HG03196 (cell line): ENCODE measurements at regions not wholly inside any gene's neighbourhood (a gene's known extent, or its start where the extent isn't known, plus 50 kb on each side); places are given as distances from the start of the nearest gene placed in this dataset.

Source experiments
- ATAC-seq: cut with Tn5 transposase; IDR thresholded peaks from one replicate; pipeline ENCODE4 v1.9.1; 2021; ENCODE audit not compliant: unreplicated experiment

GRCh38 chr2:21386666-21387065 lies 262.9 kb downstream of the TDRD15 start:
- ATAC-seq, result no peak

DNA sequence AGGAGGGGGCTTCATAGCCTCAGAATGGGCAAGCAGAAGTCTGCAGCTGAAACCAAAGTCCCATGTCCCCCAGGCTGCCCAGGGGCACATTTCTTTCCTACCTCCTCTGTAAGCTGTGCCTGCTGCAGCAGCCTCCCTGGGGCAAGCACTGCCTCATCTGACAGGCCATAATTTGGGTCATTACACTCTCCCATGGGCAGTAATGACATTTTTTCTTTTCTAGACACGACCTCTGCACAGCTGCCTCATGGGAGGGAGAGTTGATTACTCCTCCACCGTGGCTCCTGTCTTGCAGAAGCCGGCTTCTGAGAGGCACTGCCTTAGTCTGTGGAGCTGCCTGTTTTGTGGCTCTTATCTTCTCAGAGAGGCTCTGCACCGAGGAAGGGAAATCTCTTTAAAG lies 268.9 kb downstream of the TDRD15 start:
- ATAC-seq, result no peak

DNA sequence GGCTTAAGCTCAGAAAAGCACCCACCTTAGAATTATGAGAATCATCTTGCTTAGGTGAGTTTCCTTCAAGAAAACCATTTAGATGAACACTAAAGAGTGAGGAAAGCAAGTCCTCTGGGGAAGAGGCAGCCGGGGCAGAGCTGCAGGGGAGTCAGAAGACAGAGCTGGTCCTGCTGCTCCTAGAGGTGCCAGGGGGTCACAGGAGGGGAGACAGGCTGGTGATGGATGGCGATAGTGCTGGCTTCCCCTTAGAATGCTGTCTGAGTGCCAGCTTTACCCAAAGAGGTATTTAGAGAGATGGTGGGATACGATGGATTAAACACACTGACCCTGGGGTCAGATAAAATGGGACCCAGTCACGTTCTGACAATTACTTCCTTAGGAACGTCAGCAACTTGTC lies 269.4 kb downstream of the TDRD15 start:
- no peak for ATAC-seq

DNA sequence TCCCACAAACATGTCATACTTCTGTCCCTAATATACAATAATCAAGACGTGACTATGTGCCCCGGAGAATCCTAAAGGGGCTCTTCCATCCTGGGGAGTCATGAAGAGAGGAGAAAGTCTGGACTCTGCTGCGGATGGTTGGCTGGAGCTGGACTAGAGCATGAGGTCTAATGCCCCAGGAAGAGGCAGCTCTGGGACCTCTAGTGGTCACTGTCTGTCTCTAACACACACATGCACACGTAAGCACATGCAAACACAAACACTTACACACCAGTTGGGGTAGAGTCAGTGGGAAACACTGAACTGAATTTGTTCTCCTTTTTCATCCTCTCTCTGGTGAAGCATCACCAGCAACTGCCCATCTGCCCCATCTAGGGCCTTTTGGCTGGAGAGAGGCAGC lies 271.6 kb downstream of the TDRD15 start:
- no peak for ATAC-seq

DNA sequence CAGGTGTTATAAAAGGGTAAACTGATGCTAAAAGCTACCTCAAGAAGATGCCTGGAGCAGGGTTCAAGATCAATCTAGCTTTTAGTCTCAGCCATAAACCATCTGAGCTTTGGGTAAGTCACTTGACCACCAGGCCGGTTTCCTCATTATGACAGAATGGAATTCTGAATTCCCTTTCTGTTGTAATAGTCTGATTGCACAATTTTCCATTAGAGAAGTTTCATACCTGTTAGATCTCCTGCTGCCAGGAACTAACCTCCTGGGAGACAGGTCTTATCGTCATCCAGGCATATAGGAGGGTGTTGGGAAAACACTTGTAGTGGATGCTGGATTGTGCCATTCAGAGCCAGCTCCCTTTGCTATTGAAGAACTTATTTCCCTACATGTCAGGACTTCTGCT lies 272.5 kb downstream of the TDRD15 start:
- ATAC-seq, result no peak

GRCh38 chr2:21401022-21401698 lies 277.4 kb downstream of the TDRD15 start:
- ATAC-seq, result no peak

DNA sequence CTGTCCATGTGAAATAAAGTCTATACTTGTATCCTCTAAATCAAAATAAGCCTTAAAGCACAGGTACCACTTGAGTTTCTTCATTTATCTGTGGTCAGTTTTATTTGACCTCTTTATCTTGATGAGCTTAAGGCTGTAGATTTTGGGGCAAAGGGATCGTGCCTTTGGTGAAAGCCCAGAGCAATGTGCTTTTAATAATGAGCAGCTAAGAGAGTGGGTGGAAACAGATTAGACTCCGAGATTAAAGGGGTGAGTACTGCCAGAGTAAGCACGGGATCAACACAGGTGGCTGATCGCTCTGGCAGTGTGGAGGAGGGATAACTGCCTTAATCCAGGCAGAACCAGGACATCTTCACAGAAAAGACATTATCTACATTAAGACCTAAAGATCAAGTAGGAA lies 280.4 kb downstream of the TDRD15 start:
- no peak for ATAC-seq

- ATAC-seq, result no peak
These were observed 281.3 kb downstream of the TDRD15 start for GRCh38 chr2:21404827-21405625.

GRCh38 chr2:21406386-21406785 lies 282.6 kb downstream of the TDRD15 start:
- no peak for ATAC-seq

- ATAC-seq, result no peak
These were observed 283.1 kb downstream of the TDRD15 start for GRCh38 chr2:21406911-21407310.

DNA sequence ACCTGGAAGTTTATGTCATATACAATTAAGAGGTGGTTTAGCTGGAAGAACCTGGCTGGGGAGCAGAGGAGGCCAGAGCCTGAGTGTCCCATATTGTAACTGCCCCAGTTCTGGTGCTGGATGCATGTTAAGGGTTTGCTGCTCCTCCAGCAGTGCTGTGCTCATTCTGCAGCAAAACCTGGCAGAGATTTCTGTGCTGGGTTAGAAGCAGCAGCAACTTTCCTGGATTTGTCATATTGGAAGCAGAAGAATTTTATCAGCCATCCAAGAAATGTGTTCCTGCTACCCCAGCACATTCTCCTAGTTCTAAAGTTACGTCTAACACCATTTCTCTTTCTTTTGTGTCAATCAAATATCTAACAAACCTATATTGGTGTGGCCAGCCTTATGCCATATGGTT lies 284.1 kb downstream of the TDRD15 start:
- no peak for ATAC-seq

- no peak for ATAC-seq
These were observed 288.0 kb downstream of the TDRD15 start for GRCh38 chr2:21411741-21412140.

- ATAC-seq, result no peak
These were observed 289.2 kb downstream of the TDRD15 start for GRCh38 chr2:21412944-21413443.

- no peak for ATAC-seq
These were observed 291.5 kb downstream of the TDRD15 start for GRCh38 chr2:21415234-21415633.

DNA sequence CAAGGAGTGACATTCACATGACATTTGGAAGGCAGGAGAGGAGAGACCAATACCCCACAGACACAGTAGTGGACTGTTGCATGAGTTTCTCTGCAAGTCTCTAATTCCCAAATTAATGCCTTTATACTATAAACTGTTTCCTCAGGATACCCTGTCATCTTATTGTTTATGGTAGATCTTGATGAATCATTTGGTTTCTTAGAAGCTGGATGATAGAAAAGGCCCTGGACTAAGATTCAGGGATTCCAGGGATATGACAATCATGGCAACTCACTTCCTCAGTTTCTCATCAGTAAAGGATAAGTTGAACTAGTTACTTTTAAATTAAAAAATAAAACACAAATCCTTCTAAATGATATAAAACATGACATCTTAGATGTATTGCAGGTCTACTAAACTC lies 292.5 kb downstream of the TDRD15 start:
- no peak for ATAC-seq

- ATAC-seq, result no peak
These were observed 294.7 kb downstream of the TDRD15 start for GRCh38 chr2:21418456-21418855.

DNA sequence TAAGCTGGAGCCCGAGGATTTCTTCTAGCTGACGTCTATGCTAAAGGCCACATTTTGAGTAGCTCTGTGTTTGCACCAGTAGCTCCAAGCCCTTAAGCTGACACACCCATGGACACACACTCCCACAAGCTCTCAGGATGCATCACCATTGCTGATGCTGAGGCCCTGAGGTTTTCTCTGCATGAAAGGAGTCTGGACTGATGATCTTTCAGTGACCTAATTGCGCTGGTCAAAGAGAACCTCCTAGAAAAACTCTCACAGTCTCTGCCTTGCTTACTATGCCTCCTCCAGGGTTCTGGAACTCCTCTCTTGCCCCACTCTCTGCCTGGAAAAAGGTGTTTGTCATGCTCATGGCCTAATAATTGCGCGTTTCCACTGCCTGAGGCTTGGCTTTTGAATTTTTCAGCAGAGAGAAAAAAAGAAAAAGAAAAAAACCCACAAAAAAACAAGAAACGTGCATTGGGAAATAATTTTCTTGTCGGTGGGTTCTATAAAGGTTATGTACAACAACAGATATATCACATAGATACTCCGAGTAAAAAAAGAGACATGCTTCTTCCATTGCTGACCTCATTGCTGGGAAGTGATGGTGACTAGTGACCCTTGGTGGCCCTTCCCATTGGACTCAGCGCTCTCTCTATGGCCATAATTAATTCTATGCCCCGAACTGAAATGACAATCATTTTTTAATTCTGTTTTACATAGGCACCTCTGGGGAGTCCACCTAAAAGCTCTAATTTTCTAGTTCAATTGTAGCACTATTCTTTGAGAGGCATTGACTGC lies 297.0 kb downstream of the TDRD15 start:
- no peak for ATAC-seq

- peak; percentile 68 for ATAC-seq
These were observed 298.3 kb downstream of the TDRD15 start for GRCh38 chr2:21422050-21422449.

DNA sequence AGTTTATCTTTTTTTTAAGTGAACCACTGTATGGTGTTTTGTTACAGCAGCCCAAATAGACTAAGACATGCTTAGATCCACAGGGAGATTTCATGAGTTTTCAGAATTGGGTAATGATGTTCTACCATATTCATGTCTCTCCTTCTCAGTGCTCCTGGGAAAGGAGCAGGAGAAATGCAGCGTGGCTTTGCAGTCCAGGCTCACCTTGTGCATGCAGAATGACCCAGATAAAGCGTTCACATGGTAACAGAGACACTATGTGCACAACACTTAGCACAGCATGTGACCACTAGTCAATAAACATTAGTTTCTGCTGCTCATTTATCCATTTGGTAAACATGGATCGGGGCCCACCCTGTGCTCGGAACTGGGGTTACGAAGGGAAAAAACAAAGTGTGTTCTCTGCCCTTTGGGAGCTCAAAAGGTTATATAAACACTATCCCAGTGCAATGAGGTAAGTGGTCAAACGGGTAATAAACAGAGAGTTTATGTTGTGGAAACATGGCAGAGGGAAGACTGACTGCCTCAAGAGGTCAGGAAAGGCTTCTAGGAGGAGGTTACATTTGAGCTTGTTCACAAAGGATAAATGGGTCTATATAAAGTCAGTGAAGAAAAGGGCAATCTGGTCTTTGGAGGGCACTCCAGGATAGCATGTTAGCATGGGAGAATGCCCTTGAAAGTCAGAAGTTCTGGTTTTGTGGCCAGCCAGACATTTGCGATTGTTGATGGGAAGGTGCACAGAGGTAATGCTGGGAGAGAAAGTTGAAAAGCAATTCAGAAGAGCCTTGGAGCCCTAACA lies 299.2 kb downstream of the TDRD15 start:
- ATAC-seq, result no peak

DNA sequence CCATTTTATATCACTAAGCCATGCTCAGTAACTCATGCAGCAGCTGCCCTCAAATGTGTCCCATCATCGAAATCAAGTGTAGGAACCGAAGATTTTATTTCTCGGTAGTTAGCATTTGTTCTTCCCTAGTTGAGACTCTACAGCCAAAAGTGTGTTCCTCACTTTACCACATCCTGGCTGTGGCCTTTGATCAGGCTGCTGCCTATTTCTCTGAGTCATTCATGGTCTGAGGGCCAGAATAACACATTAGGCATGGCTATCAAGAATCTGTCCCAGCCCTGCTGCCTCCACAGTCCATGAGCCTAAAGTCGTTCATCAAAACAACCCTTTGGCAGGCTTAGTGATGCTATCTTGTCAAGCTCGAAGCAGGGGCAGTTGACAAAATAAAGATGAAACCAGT lies 300.1 kb downstream of the TDRD15 start:
- no peak for ATAC-seq

DNA sequence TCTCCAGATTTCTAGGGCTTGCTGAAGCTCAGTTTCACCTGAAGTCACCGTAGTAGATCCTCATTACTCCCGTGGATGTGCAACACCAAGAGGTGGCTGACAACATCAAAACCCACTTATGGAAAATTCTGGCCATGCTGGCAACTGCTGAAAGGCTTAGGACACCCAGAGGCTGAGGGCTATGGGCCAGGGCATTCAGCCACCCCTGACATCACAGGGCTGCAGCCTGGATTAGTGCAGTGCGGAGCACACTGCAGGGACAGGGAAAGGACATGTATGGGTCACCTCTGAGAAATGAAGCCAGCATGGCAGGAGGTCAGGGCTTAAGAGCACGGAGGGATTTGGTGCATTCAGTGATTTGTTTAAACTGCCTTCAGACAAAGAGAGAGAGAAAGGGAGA lies 300.6 kb downstream of the TDRD15 start:
- no peak for ATAC-seq
